ENCODE measurements at regions not wholly inside any gene's neighbourhood (a gene's known extent, or its start where the extent isn't known, plus 50 kb on each side); places are given as distances from the start of the nearest gene placed in this dataset.

GRCh38 chr9:108631496-108632285 is 224.1 kb downstream of the ACTL7B start:
- ChIA-PET CTCF (no interaction called here), POLR2A (no interaction called here)
- Histone ChIP-seq H3K9me3 (ENCODE audit: control insufficient read depth, insufficient read depth, low read depth, low read length) (no peaks in the 10 kb centered on the region), H3K4me1 (ENCODE audit: control insufficient read depth, insufficient read depth, low read length) (no peaks in the 10 kb centered on the region), H3K36me3 (ENCODE audit: control insufficient read depth in 2 of 2, insufficient read depth in 1 of 2, low read length in 2 of 2) (no peaks in the 10 kb centered on the region), H3K27ac (ENCODE audit: extremely low read depth, low read depth, low read length) (no peak overlapping the region), H3K4me3 (ENCODE audit: low read depth, low read length) (no peak overlapping the region)
- TF ChIP-seq KLF17 (tag by site-specific recombination; IDR thresholded peaks at IDR 0.05) = no peak
- no peak for TF ChIP-seq ZNF514 (tag by site-specific recombination; IDR thresholded peaks at IDR 0.05)
- TF ChIP-seq KLF9 (tag by site-specific recombination; IDR thresholded peaks at IDR 0.05; ENCODE audit: low read depth) = no peak
- TF ChIP-seq ZNF639 (tag by site-specific recombination; IDR thresholded peaks at IDR 0.05) = no peak
- TF ChIP-seq, protein P1, sequence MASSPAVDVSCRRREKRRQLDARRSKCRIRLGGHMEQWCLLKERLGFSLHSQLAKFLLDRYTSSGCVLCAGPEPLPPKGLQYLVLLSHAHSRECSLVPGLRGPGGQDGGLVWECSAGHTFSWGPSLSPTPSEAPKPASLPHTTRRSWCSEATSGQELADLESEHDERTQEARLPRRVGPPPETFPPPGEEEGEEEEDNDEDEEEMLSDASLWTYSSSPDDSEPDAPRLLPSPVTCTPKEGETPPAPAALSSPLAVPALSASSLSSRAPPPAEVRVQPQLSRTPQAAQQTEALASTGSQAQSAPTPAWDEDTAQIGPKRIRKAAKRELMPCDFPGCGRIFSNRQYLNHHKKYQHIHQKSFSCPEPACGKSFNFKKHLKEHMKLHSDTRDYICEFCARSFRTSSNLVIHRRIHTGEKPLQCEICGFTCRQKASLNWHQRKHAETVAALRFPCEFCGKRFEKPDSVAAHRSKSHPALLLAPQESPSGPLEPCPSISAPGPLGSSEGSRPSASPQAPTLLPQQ (tag by site-specific recombination; IDR thresholded peaks at IDR 0.05) = no peak
- no peak for TF ChIP-seq GLI2 (tag by site-specific recombination; IDR thresholded peaks at IDR 0.05; ENCODE audit: borderline replicate concordance, low read depth)
- TF ChIP-seq AEBP2 (tag by site-specific recombination; IDR thresholded peaks at IDR 0.05; ENCODE audit: borderline replicate concordance) = no peak
- no peak for TF ChIP-seq ZNF501 (tag by site-specific recombination; IDR thresholded peaks at IDR 0.05)
- TF ChIP-seq ZNF473 (tag by site-specific recombination; IDR thresholded peaks at IDR 0.05) = no peak
- no peak for TF ChIP-seq EGR2 (tag by site-specific recombination; IDR thresholded peaks at IDR 0.05; ENCODE audit: low read depth)
- no peak for TF ChIP-seq ZNF394 (tag by site-specific recombination; IDR thresholded peaks at IDR 0.05; ENCODE audit: borderline replicate concordance)
- TF ChIP-seq ZNF140 (tag by site-specific recombination; IDR thresholded peaks at IDR 0.05) = no peak
- TF ChIP-seq KLF7 (tag by site-specific recombination; IDR thresholded peaks at IDR 0.05; ENCODE audit: borderline replicate concordance) = no peak
- TF ChIP-seq OSR2 (tag by site-specific recombination; IDR thresholded peaks at IDR 0.05) = no peak

DNA sequence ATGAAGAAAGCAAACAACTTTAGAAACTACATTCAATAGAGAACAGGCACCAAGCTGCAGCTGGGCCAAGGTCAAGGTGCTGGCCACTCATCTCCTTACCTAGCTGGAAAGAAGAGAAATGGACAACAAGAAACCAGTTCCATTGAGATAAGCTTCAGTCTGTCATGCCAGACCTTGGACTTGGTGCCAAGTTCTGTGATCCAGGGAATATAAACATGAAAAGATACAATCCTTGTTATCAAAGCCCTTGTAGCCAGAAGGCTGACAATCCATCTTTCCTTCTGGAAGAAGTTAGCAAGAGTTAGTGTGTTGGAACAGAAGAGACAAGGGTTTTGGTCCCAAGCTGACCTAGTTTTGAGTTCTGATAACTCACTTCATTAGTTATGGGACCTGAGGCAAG is 227.5 kb downstream of the ACTL7B start:
- CTCF ChIA-PET = no interaction called here
- Histone ChIP-seq H3K36me3 (ENCODE audit: control insufficient read depth in 2 of 2, insufficient read depth in 1 of 2, low read length in 2 of 2) (no peaks in the 10 kb centered on the region), H3K4me3 (ENCODE audit: low read depth, low read length) (no peak overlapping the region), H3K4me1 (ENCODE audit: control insufficient read depth, insufficient read depth, low read length) (no peaks in the 10 kb centered on the region), H3K9me3 (ENCODE audit: control insufficient read depth, insufficient read depth, low read depth, low read length) (no peaks in the 10 kb centered on the region), H3K27ac (ENCODE audit: extremely low read depth, low read depth, low read length) (no peak overlapping the region)
- TF ChIP-seq ZNF24 (tag by site-specific recombination; IDR thresholded peaks at IDR 0.05) (no peak), OSR2 (tag by site-specific recombination; IDR thresholded peaks at IDR 0.05) (no peak), ZNF501 (tag by site-specific recombination; IDR thresholded peaks at IDR 0.05) (no peak), GLIS2 (tag by site-specific recombination; IDR thresholded peaks at IDR 0.05) (no peak), ZNF529 (tag by site-specific recombination; IDR thresholded peaks at IDR 0.05; ENCODE audit: insufficient replicate concordance) (no peak), ZNF391 (tag by site-specific recombination; IDR thresholded peaks at IDR 0.05; ENCODE audit: borderline replicate concordance, low read depth) (no peak), PRDM1 (tag by site-specific recombination; IDR thresholded peaks at IDR 0.05) (no peak), ZFP37 (tag by site-specific recombination; IDR thresholded peaks at IDR 0.05) (no peak), ZNF18 (tag by site-specific recombination; IDR thresholded peaks at IDR 0.05) (no peak), KLF7 (tag by site-specific recombination; IDR thresholded peaks at IDR 0.05; ENCODE audit: borderline replicate concordance) (no peak), ZBTB26 (tag by site-specific recombination; optimal IDR thresholded peaks at IDR 0.05) (no peak)
- TF ChIP-seq, protein P2, sequence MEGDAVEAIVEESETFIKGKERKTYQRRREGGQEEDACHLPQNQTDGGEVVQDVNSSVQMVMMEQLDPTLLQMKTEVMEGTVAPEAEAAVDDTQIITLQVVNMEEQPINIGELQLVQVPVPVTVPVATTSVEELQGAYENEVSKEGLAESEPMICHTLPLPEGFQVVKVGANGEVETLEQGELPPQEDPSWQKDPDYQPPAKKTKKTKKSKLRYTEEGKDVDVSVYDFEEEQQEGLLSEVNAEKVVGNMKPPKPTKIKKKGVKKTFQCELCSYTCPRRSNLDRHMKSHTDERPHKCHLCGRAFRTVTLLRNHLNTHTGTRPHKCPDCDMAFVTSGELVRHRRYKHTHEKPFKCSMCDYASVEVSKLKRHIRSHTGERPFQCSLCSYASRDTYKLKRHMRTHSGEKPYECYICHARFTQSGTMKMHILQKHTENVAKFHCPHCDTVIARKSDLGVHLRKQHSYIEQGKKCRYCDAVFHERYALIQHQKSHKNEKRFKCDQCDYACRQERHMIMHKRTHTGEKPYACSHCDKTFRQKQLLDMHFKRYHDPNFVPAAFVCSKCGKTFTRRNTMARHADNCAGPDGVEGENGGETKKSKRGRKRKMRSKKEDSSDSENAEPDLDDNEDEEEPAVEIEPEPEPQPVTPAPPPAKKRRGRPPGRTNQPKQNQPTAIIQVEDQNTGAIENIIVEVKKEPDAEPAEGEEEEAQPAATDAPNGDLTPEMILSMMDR (tag by site-specific recombination; IDR thresholded peaks at IDR 0.05) = no peak
- POLR2A ChIA-PET = interaction anchor here (0.5 kb wide), 1 partner anchor 1138 kb away, joined by 5 read pairs; the partner anchor contains the start of gene KLF4
